ENCODE measurements at regions not wholly inside any gene's neighbourhood (a gene's known extent, or its start where the extent isn't known, plus 50 kb on each side); places are given as distances from the start of the nearest gene placed in this dataset.

DNA sequence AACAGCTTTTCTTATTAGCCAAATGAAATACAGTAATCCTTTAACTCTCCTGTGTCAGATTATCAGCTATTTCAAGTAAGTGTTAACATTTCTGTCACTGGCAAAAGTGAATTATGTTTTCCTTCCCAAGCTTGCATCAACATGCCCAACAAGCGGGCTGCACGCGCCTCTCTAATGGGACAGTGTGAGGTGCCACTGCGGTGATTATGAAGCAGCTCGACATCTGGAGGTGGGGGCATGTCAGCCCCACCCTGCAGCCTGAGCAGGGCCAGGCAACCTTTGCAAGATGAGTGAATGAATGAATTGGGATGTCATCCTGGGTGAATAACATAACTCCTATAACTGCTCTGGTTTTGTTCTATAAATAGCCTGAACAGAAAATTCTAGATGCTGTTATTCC lies 301.4 kb downstream of the ZNF326 start:
- TF ChIP-seq, protein P1, sequence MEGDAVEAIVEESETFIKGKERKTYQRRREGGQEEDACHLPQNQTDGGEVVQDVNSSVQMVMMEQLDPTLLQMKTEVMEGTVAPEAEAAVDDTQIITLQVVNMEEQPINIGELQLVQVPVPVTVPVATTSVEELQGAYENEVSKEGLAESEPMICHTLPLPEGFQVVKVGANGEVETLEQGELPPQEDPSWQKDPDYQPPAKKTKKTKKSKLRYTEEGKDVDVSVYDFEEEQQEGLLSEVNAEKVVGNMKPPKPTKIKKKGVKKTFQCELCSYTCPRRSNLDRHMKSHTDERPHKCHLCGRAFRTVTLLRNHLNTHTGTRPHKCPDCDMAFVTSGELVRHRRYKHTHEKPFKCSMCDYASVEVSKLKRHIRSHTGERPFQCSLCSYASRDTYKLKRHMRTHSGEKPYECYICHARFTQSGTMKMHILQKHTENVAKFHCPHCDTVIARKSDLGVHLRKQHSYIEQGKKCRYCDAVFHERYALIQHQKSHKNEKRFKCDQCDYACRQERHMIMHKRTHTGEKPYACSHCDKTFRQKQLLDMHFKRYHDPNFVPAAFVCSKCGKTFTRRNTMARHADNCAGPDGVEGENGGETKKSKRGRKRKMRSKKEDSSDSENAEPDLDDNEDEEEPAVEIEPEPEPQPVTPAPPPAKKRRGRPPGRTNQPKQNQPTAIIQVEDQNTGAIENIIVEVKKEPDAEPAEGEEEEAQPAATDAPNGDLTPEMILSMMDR (IDR thresholded peaks at IDR 0.05), result no peak
- TF ChIP-seq POLR2A (IDR thresholded peaks at IDR 0.05), result no peak
- no peak for TF ChIP-seq POLR2AphosphoS5 (IDR thresholded peaks at IDR 0.05)

Data from transverse colon (tissue), 4 donors.